ENCODE measurements at regions not wholly inside any gene's neighbourhood (a gene's known extent, or its start where the extent isn't known, plus 50 kb on each side); places are given as distances from the start of the nearest gene placed in this dataset.

- no peaks in the 10 kb centered on the region for H3K27me3 ChIP-seq (ENCODE audit: control insufficient read depth in 1 of 2, insufficient read depth in 2 of 2, low read length in 2 of 2)
- H3K36me3 ChIP-seq (ENCODE audit: control insufficient read depth in 1 of 2, insufficient read depth in 2 of 2, low read length in 2 of 2): no peaks in the 10 kb centered on the region
- H3K9me3 ChIP-seq (ENCODE audit: control insufficient read depth in 1 of 2, low read length in 2 of 2): no peaks in the 10 kb centered on the region
- H3K4me1 ChIP-seq (ENCODE audit: control insufficient read depth in 1 of 2, insufficient read depth in 2 of 2, low read length in 2 of 2): peaks cover 11 to 22% of the 10 kb centered on the region in 2 donors
- no peak overlapping the region for H3K4me3 ChIP-seq (ENCODE audit: low read depth in 1 of 2, low read length in 2 of 2)
- H3K9ac ChIP-seq (ENCODE audit: low read depth in 1 of 2, low read length in 2 of 2): peak overlapping the region in 1 of 2 donors; percentile 21
- H3K27ac ChIP-seq (ENCODE audit: low read depth, low read length): peak overlapping the region; percentile 1
Observed at GRCh38 chr1:201676197-201676596, 137.3 kb downstream of the NAV1 start.

- no peak overlapping the region for H3K27ac ChIP-seq (ENCODE audit: low read depth, low read length)
- H3K9ac ChIP-seq (ENCODE audit: low read depth in 1 of 2, low read length in 2 of 2): no peak overlapping the region
- no peaks in the 10 kb centered on the region for H3K36me3 ChIP-seq (ENCODE audit: control insufficient read depth in 1 of 2, insufficient read depth in 2 of 2, low read length in 2 of 2)
- H3K4me1 ChIP-seq (ENCODE audit: control insufficient read depth in 1 of 2, insufficient read depth in 2 of 2, low read length in 2 of 2): peaks cover 11 to 22% of the 10 kb centered on the region in 2 donors
- H3K4me3 ChIP-seq (ENCODE audit: low read depth in 1 of 2, low read length in 2 of 2): no peak overlapping the region
- H3K27me3 ChIP-seq (ENCODE audit: control insufficient read depth in 1 of 2, insufficient read depth in 2 of 2, low read length in 2 of 2): no peaks in the 10 kb centered on the region
- no peaks in the 10 kb centered on the region for H3K9me3 ChIP-seq (ENCODE audit: control insufficient read depth in 1 of 2, low read length in 2 of 2)
Observed at GRCh38 chr1:201676641-201677040, 137.7 kb downstream of the NAV1 start.

GRCh38 chr1:201678264-201679101 lies 139.6 kb downstream of the NAV1 start:
- H3K27me3 ChIP-seq (ENCODE audit: control insufficient read depth in 1 of 2, insufficient read depth in 2 of 2, low read length in 2 of 2): no peaks in the 10 kb centered on the region
- H3K9ac ChIP-seq (ENCODE audit: low read depth in 1 of 2, low read length in 2 of 2): no peak overlapping the region
- H3K9me3 ChIP-seq (ENCODE audit: control insufficient read depth in 1 of 2, low read length in 2 of 2): no peaks in the 10 kb centered on the region
- no peak overlapping the region for H3K27ac ChIP-seq (ENCODE audit: low read depth, low read length)
- H3K4me1 ChIP-seq (ENCODE audit: control insufficient read depth in 1 of 2, insufficient read depth in 2 of 2, low read length in 2 of 2): peaks cover 11 to 22% of the 10 kb centered on the region in 2 donors
- no peaks in the 10 kb centered on the region for H3K36me3 ChIP-seq (ENCODE audit: control insufficient read depth in 1 of 2, insufficient read depth in 2 of 2, low read length in 2 of 2)
- no peak overlapping the region for H3K4me3 ChIP-seq (ENCODE audit: low read depth in 1 of 2, low read length in 2 of 2)

GRCh38 chr1:201681375-201681774 lies 142.4 kb downstream of the NAV1 start:
- Histone ChIP-seq H3K27ac (ENCODE audit: low read depth, low read length) (no peak overlapping the region), H3K9me3 (ENCODE audit: control insufficient read depth in 1 of 2, low read length in 2 of 2) (no peaks in the 10 kb centered on the region), H3K9ac (ENCODE audit: low read depth in 1 of 2, low read length in 2 of 2) (no peak overlapping the region), H3K4me1 (ENCODE audit: control insufficient read depth in 1 of 2, insufficient read depth in 2 of 2, low read length in 2 of 2) (peaks cover 5 to 9% of the 10 kb centered on the region in 2 donors), H3K36me3 (ENCODE audit: control insufficient read depth in 1 of 2, insufficient read depth in 2 of 2, low read length in 2 of 2) (no peaks in the 10 kb centered on the region), H3K27me3 (ENCODE audit: control insufficient read depth in 1 of 2, insufficient read depth in 2 of 2, low read length in 2 of 2) (no peaks in the 10 kb centered on the region), H3K4me3 (ENCODE audit: low read depth in 1 of 2, low read length in 2 of 2) (no peak overlapping the region)

- H3K27ac ChIP-seq (ENCODE audit: low read depth, low read length): no peak overlapping the region
- peaks cover 9 to 20% of the 10 kb centered on the region in 2 donors for H3K4me1 ChIP-seq (ENCODE audit: control insufficient read depth in 1 of 2, insufficient read depth in 2 of 2, low read length in 2 of 2)
- H3K9ac ChIP-seq (ENCODE audit: low read depth in 1 of 2, low read length in 2 of 2): no peak overlapping the region
- no peaks in the 10 kb centered on the region for H3K36me3 ChIP-seq (ENCODE audit: control insufficient read depth in 1 of 2, insufficient read depth in 2 of 2, low read length in 2 of 2)
- H3K4me3 ChIP-seq (ENCODE audit: low read depth in 1 of 2, low read length in 2 of 2): no peak overlapping the region
- H3K9me3 ChIP-seq (ENCODE audit: control insufficient read depth in 1 of 2, low read length in 2 of 2): no peaks in the 10 kb centered on the region
- no peaks in the 10 kb centered on the region for H3K27me3 ChIP-seq (ENCODE audit: control insufficient read depth in 1 of 2, insufficient read depth in 2 of 2, low read length in 2 of 2)
Observed at GRCh38 chr1:201682964-201683363, 144.0 kb downstream of the NAV1 start.

- no peaks in the 10 kb centered on the region for H3K9me3 ChIP-seq (ENCODE audit: control insufficient read depth in 1 of 2, low read length in 2 of 2)
- peaks cover 9 to 20% of the 10 kb centered on the region in 2 donors for H3K4me1 ChIP-seq (ENCODE audit: control insufficient read depth in 1 of 2, insufficient read depth in 2 of 2, low read length in 2 of 2)
- H3K27ac ChIP-seq (ENCODE audit: low read depth, low read length): no peak overlapping the region
- H3K36me3 ChIP-seq (ENCODE audit: control insufficient read depth in 1 of 2, insufficient read depth in 2 of 2, low read length in 2 of 2): no peaks in the 10 kb centered on the region
- no peaks in the 10 kb centered on the region for H3K27me3 ChIP-seq (ENCODE audit: control insufficient read depth in 1 of 2, insufficient read depth in 2 of 2, low read length in 2 of 2)
- H3K9ac ChIP-seq (ENCODE audit: low read depth in 1 of 2, low read length in 2 of 2): no peak overlapping the region
- no peak overlapping the region for H3K4me3 ChIP-seq (ENCODE audit: low read depth in 1 of 2, low read length in 2 of 2)
Observed at GRCh38 chr1:201683397-201683796, 144.5 kb downstream of the NAV1 start.

- no peaks in the 10 kb centered on the region for H3K9me3 ChIP-seq (ENCODE audit: control insufficient read depth in 1 of 2, low read length in 2 of 2)
- peaks cover 9 to 20% of the 10 kb centered on the region in 2 donors for H3K4me1 ChIP-seq (ENCODE audit: control insufficient read depth in 1 of 2, insufficient read depth in 2 of 2, low read length in 2 of 2)
- no peak overlapping the region for H3K4me3 ChIP-seq (ENCODE audit: low read depth in 1 of 2, low read length in 2 of 2)
- no peaks in the 10 kb centered on the region for H3K36me3 ChIP-seq (ENCODE audit: control insufficient read depth in 1 of 2, insufficient read depth in 2 of 2, low read length in 2 of 2)
- H3K27me3 ChIP-seq (ENCODE audit: control insufficient read depth in 1 of 2, insufficient read depth in 2 of 2, low read length in 2 of 2): no peaks in the 10 kb centered on the region
- H3K9ac ChIP-seq (ENCODE audit: low read depth in 1 of 2, low read length in 2 of 2): no peak overlapping the region
- no peak overlapping the region for H3K27ac ChIP-seq (ENCODE audit: low read depth, low read length)
Observed at GRCh38 chr1:201685485-201685884, 143.5 kb upstream of the IPO9 start.

GRCh38 chr1:201686714-201687455 lies 142.1 kb upstream of the IPO9 start:
- Histone ChIP-seq H3K9me3 (ENCODE audit: control insufficient read depth in 1 of 2, low read length in 2 of 2) (no peaks in the 10 kb centered on the region), H3K27me3 (ENCODE audit: control insufficient read depth in 1 of 2, insufficient read depth in 2 of 2, low read length in 2 of 2) (no peaks in the 10 kb centered on the region), H3K36me3 (ENCODE audit: control insufficient read depth in 1 of 2, insufficient read depth in 2 of 2, low read length in 2 of 2) (no peaks in the 10 kb centered on the region), H3K4me3 (ENCODE audit: low read depth in 1 of 2, low read length in 2 of 2) (no peak overlapping the region), H3K27ac (ENCODE audit: low read depth, low read length) (no peak overlapping the region), H3K4me1 (ENCODE audit: control insufficient read depth in 1 of 2, insufficient read depth in 2 of 2, low read length in 2 of 2) (peaks cover 9 to 20% of the 10 kb centered on the region in 2 donors), H3K9ac (ENCODE audit: low read depth in 1 of 2, low read length in 2 of 2) (no peak overlapping the region)

- no peaks in the 10 kb centered on the region for H3K27me3 ChIP-seq (ENCODE audit: control insufficient read depth in 1 of 2, insufficient read depth in 2 of 2, low read length in 2 of 2)
- H3K4me1 ChIP-seq (ENCODE audit: control insufficient read depth in 1 of 2, insufficient read depth in 2 of 2, low read length in 2 of 2): peaks cover 22 to 32% of the 10 kb centered on the region in 2 donors
- H3K27ac ChIP-seq (ENCODE audit: low read depth, low read length): no peak overlapping the region
- H3K9me3 ChIP-seq (ENCODE audit: control insufficient read depth in 1 of 2, low read length in 2 of 2): no peaks in the 10 kb centered on the region
- H3K4me3 ChIP-seq (ENCODE audit: low read depth in 1 of 2, low read length in 2 of 2): no peak overlapping the region
- H3K9ac ChIP-seq (ENCODE audit: low read depth in 1 of 2, low read length in 2 of 2): no peak overlapping the region
- no peaks in the 10 kb centered on the region for H3K36me3 ChIP-seq (ENCODE audit: control insufficient read depth in 1 of 2, insufficient read depth in 2 of 2, low read length in 2 of 2)
Observed at GRCh38 chr1:201688514-201688913, 140.4 kb upstream of the IPO9 start.

- Histone ChIP-seq H3K9ac (ENCODE audit: low read depth in 1 of 2, low read length in 2 of 2) (no peak overlapping the region), H3K36me3 (ENCODE audit: control insufficient read depth in 1 of 2, insufficient read depth in 2 of 2, low read length in 2 of 2) (no peaks in the 10 kb centered on the region), H3K4me1 (ENCODE audit: control insufficient read depth in 1 of 2, insufficient read depth in 2 of 2, low read length in 2 of 2) (peaks cover 31 to 43% of the 10 kb centered on the region in 2 donors)
Observed at GRCh38 chr1:201689647-201690046, 139.3 kb upstream of the IPO9 start.

More at GRCh38 chr1:201689647-201690046, 139.3 kb upstream of the IPO9 start:
- no peak overlapping the region for H3K27ac ChIP-seq (ENCODE audit: low read depth, low read length)
- H3K9me3 ChIP-seq (ENCODE audit: control insufficient read depth in 1 of 2, low read length in 2 of 2): no peaks in the 10 kb centered on the region
- no peaks in the 10 kb centered on the region for H3K27me3 ChIP-seq (ENCODE audit: control insufficient read depth in 1 of 2, insufficient read depth in 2 of 2, low read length in 2 of 2)
- H3K4me3 ChIP-seq (ENCODE audit: low read depth in 1 of 2, low read length in 2 of 2): no peak overlapping the region
